GM18520 (cell line): ENCODE measurements at regions not wholly inside any gene's neighbourhood (a gene's known extent, or its start where the extent isn't known, plus 50 kb on each side); places are given as distances from the start of the nearest gene placed in this dataset.
"Not testable (repeated sequence)": the region's sequence is repeated elsewhere in the genome, so short reads cannot be mapped to it uniquely, and the experiment has no call there.

Source experiments
- ATAC-seq: cut with Tn5 transposase; IDR thresholded peaks from one replicate; pipeline ENCODE4 v1.9.1; 2021; ENCODE audit not compliant: unreplicated experiment

DNA sequence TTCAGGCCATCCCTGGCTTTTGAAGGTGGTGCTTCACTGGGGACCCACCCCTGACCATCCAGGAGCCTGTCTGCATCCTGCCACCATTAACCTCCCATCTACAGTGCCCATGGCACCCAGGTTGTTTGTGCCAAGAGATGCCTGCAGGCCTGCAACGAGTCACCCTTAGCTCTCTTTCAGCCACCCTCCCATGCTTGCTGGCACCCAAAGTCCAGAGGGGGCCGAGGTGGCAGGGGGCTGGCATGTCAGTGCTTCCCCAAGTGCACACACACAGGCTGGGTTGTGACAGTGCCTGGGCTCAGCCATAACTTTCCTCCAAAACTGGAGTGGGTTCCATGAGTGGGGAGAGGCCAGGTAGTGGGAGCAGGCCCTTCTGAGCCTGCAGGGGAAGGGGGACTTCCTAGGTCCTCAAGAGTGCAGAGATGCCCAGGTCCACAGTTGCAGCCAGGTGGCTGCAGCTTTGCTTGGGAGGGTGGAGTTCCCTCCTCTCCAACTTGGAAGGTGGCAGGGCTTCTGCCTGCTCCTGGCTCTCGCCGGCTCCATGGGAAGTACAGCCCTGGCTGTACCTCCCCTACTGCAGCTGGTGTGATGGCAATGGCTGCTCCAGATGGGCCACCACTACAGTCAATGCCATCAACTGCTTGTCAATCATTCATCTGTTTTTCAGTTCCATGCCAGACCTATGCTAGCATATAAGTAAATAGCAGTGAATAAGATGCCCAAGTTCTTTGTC is 235.9 kb upstream of the GIMD1 start:
- no peak for ATAC-seq

DNA sequence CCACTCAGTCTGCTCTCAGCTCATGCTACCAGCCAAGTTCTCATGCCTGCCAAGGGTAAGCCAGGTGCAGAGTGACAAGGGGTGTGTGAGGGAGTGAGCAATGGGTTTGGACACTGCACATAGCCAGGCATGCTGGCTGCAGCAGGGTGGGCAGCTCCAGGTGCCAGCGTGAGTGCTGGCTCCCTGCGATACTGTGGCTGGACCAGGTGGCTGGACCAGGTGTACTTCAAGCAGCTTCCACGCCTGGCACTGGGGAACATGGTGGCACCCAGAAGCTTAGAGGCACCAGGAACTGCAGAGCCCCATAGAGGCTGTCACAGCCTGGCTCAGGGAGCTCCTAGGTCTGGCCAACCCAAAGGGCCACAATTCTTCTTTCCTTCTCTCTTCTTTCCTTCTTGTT is 234.9 kb upstream of the GIMD1 start:
- no peak for ATAC-seq

DNA sequence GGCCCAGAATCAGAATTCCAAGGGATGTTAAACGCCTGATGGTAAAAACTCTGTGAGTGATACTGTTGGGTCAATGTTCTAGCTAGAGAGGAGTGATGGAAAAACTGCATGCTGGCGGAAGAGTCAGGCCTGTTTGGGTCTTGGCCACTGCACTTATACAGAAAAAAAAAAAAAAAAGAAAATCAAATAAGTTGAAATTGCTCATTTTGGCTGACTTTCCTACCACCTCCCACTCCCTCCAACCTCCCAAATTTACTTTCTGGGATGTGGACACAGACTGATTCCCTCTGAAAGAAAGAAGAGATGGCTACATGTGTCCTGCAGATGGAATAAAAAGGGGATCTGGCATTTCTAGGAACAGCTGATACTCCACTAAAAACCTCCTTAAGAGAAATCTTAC is 234.1 kb upstream of the GIMD1 start:
- no peak for ATAC-seq

DNA sequence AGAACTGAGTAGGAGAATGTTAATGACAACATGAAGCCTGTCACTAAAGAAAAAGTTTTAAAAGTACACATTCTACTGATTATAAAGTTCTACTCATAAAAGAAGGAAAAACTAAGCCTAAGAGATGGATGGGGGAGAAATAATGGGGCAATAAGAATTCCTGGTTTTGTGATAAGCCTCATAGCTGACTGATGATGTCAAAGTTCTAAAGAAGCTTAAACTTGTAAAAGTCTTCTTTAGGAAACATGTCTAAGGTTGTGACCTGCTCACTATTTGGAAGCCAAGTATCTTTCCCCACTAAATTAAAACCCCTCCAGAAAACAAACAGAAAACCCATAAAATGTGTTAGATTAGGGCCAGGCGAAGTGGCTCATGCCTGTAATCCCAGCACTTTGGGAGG is 232.9 kb upstream of the GIMD1 start:
- ATAC-seq = no peak

DNA sequence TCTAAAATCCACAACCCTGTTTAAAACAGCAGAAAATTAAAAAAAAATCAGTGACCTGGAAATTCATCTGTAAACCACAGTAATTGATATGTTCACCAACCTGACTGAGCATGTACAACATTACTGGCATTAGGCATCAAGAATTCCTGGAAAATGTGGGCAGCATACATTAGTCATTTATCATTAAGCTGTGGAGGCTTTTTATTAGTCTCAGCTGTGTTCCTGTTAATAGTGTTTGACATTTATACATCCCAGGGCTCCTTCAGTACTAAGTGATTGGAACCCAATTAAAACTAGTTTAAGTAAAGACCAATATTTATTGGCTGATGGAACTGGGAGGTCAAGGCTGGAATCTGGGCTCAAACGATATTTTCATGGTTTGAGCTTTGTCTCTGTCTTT is 227.3 kb upstream of the GIMD1 start:
- no peak for ATAC-seq

DNA sequence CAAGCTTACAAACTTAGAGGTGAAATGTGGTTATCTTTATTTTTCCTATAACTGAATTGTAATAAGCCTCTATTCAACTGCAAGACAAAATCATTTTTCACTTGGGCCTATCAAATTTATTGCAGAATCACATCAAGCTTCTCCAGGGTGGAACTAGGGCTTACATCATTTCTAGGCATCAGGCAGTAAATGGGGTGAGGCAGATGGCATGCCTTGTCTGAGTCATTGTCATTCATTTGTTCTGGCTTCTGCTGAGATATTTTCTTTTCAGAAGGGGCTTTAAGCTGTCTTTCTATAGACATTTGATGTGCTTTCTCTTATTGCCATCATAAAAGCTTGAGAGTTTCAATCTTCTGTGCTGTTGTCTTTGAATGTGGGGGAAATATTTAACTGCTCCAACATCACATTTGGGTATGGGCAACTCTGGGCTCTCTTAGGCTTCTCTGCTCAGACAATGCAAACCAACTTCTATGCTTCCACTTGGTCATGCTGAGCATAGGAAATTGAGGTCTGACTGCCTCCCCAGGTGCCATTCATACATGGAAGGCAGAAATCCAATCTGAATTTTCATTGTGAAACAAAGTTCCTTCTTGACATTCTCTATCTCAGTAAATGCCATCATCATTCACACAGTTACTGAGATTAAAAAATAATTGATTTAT is 225.8 kb upstream of the GIMD1 start:
- ATAC-seq = no peak

DNA sequence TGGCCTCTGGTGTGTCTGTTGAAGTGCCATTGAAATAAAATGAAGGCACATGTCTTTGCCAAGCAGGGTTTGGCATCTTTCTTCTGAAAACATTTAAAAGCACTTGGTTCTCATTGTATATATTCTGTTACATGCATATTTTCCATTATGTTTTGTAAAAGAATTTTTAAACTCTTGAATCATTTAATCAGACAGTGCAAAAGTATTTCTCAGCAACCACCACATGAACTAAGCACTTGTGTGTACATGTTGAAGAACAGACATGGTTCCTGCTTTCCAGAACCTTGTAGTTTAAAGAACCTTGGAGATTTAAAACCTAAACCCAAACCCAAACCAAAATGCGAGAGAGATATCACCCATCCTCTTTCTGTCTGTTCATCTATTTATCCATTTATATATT is 220.3 kb upstream of the GIMD1 start:
- ATAC-seq = no peak

DNA sequence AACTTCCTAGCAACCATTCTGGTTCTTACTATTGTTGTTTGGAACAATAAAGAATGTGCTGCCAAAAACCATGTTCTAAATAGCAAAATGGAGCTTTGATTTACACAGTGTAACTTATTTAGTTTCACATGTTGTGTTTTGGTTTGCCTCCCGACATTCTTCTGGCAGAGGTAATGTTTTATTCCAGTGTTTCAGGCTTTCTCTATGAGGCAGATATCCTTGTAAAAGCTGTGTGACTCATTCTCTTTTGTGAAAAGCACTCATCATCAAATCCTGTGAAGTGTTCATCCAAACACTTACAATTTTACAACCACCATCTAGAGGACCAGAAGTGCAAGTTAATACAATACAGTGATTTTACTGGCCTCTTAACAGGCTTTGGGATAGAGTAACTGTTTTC is 219.0 kb upstream of the GIMD1 start:
- ATAC-seq = no peak

DNA sequence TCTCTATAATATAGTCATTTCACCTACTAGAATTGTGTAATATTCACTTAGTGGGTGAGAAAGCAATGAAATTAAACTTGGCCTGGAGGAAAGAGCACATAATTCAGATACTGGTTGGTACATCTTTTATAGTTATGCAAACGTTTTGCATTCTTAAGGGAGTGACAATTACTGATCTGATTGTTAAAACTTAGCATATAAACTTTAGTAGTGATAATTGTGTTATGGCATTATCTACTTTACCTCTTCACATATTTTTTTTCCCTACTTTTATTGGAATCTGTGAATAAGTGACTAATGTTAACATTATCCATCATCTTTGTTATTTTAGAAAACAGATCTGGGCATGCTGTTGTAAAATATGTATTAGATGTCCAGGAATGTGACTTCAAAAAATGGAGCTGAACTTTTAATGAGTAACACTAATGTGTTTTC is 217.4 kb upstream of the GIMD1 start:
- no peak for ATAC-seq

DNA sequence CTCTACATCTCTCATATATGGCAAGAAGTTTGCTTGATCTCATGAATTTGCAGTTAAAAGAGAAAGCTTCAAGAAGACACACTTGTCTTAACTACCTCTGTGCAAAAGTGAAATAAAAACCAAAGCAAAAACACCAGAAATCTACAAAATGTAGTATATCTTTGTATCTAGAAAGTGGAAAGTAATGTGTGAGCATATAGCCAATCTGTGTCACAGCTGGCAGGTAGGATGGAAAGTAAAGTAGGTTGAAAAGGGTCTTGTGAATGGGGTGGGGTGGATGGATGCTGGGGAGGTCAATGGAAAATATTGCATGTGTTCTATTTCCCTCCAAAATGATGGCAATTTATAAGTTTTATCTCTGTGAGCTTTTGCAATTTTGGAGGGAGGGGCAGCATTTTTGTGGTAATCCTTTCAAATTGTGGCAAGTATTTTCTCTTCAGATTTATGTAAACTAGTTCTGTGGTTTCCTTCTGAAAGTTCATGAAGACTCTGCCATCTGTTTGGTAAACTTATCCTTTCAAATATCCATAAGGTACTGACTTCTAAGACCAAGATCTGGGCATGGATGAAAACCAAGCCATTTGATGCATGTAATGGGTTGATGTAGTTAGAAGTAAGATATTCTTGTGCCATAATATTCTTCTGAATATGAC is 215.9 kb upstream of the GIMD1 start:
- no peak for ATAC-seq

DNA sequence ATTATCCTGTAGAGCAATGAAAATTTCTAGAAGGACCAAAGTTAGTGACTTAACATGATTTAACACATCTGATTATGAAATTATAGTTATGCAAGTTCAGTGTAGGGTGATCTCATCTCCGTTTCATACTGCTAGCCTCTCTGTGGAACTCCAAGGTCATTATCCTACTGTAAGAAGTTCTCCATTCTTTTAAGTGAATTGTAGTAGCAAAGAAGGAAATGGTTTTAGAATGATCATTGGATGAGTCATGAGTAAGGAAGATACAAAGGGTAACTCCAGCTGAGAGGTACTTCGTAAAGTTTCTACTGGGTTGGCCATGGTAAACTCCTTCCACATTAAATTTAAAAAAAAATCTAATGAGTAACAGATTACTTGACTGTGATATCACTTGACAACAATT is 215.0 kb upstream of the GIMD1 start:
- ATAC-seq = no peak

DNA sequence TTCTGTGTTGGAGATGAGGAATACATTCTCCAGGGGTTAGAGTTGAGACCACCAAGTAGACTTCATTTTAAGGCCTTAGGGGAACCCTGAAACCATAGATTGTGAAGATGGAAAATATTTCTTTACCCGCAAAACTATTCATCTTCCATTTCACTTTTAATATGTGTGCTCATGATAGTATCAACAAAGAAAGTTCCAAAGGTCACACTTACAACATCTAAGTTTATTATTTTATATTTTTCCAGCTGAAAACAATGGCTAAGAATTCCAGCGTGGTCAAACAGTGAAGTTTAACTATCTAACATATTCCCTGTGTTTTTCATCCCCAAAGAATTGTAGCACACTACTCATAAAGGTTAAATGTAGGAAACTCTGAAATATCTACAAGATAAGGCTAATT is 214.5 kb upstream of the GIMD1 start:
- ATAC-seq = no peak

DNA sequence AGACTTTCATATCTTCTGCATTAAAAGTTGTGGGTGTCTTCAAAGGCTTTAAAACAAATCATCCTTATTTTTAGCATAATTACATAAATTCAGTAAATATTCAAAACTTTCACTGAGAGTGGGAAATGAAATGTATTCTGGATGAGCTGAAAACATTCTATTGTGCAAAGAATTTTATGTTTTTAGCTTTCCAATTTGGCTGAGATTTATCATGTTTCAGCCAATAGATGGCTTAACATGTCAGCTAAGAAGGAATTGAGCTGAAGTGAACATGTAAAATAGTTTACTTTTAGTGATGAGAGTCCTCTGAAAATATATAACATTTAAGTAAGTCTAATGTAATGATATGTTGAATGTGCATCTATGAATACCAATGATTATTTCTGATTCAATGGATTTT is 213.5 kb upstream of the GIMD1 start:
- ATAC-seq = no peak

DNA sequence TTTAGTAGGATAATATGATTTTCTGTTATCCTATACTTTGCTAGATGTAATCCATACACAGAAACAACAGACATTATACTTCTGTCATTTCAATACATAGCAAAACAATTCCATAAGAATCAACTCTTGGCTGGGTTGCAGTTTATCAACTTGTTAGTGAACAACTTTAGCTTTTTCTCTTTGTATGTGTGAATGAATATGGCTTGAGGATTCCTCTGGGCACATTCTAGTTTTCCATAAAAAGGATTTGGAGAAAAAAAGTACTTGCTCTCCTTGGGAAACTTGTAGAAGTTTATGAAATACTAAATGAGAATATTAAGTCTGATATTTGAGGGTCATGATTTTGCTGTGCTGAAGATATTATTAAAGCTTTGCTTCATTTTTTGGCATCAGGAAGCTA is 210.7 kb upstream of the GIMD1 start:
- no peak for ATAC-seq

DNA sequence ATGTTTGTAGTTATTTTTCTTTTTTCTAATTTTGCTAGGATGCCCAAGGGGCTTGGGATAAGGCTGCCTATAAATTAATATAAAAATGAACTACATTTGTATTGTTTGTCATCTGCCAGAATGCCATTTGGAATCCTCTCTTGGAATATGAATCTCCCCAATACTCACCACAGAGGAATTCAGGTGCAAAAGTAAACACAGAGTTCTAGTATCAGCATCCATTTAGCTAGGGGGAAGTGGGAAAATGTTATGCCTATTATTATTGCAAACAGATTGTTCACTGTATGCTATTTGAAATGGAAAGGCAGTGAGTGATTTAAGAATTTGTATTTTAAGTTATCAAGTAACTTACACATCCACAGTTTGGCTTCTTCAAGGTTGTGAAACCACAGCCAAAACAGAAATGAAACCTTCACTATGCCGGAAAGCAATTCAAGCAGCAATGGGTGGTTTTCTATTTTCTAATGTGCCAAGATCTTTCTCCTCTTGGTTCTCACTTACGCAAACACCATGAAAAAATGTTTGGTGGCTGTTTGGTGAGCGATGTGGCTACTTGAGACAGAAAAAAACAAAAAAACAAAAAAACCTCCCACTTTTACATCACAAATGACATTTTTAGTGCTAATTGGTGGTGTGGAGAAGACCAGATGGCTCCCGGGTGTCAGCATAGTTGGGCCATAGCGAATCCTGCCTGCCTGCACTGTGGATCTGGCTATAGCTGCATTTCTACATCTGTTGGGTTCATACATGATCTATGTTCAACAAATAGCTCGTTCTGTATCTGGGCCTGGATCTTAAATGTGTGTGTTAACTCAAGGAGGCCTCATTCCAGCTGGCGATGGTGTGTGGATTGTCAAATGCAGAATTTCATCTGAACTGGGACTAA is 200.8 kb upstream of the GIMD1 start:
- no peak for ATAC-seq

DNA sequence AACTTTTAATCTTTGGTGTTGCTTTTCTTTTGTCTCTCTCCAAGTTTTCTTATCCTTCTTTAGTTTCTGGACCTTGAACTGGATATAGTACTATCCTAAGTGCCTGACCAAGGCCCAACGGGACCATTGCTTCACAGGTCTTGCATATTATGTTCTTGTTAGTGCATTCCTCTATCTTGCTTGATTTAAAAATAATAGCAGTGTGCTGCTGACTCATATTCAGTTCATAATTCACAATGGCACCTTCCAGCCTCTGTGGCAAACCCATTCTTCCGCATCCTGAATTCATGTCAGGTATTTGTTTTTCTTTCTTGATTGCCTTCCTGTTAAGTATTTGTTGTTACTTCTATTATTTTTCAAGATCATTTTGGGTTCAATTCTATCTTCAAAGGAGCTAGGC is 197.1 kb upstream of the GIMD1 start:
- no peak for ATAC-seq

DNA sequence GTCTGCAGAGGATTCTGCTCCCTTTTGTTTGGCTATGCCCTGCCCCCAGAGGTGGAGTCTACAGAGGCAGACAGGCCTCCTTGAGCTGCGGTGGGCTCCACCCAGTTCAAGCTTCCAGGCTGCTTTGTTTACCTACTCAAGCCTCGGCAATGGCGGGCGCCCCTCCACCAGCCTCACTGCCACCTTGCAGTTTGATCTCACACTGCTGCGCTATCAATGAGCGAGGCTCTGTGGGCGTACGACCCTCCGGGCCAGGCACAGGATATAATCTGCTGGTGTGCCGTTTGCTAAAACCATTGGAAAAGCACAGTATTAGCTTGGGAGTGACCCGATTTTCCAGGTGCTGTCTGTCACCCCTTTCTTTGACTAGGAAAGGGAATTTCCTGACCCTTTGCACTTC is 195.1 kb upstream of the GIMD1 start:
- not testable (repeated sequence) for ATAC-seq

DNA sequence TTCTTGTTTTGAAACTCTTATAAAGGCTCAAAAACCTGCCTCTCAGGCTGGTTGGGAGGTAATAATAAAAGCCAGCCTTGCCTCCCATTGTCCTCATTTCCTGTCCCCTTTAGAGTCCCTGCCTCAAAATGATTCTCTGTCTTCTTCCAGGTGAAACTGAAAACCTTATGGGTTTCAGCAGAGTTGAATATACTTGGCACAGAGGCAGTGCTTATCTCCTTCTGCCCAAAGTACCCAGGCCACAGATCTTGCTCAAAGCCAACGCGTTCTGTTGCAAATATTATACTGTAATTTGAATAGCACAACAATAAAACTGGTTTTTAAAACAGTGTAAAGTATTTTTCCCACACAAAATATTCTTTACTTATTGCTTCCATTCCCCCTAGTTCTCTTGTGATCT is 183.1 kb upstream of the GIMD1 start:
- ATAC-seq = no peak

DNA sequence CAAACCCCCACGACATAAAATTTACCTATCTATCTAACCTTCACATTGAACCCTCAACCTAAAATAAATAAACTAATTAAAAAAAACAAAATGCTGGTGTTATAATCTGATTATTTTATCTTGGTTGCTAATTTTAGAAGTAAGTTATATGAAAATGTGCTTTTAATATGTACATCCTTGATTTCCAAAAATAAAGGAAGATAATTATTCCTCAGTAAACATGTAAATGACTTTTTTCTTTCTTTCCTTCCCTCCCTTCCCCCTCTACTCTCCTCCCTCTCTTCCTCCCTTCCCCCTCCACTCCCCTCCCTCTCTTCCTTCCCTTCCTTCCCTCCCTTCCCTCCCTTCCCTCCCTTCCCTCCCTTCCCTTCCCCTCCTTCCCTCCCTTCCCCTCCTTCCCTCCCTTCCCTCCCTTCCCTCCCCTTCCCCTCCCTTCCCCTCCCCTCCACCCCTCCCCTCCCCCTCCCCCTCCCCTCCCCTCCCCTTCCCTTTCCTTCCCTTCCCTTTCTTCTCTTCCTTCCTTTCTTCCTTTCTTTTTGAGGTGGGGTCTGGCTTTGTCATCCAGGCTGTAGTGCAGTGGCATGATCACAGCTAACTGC is 180.0 kb upstream of the GIMD1 start:
- no peak for ATAC-seq

DNA sequence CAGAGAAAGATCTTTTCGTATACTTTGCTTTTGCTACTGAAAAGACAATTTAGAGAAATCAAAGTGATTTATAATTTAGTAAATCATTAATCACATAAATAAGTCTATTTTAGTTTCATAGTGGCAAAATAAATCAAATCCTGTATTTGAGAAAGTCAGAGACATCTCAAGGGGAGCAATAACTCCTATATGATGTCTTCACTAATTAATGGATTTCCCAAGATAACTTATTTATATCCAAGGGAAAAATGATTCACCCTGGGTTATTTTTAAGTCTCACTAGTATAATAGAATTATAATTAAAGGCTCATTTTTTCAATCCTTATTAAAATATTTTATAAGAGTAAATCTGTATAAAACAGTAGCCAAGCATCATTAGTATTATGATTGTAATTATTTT is 177.8 kb upstream of the GIMD1 start:
- ATAC-seq = no peak

DNA sequence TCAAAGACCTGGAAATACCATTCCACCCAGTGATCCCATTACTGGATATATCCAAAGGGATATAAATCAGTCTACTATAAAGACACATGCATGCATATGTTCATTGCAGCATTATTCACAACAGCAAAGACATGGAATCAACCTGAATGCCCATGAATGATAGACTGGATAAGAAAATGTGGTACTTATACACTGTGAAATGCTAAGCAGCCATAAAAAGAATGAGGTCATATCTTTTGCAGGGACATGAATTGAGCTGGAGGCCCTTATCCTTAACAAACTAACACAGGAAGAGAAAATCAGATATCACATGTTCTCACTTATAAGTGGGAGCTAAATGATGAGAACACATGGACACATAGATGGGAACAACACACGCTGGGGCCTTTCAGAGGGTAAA is 174.0 kb upstream of the GIMD1 start:
- not testable (repeated sequence) for ATAC-seq
